ENCODE measurements at regions not wholly inside any gene's neighbourhood (a gene's known extent, or its start where the extent isn't known, plus 50 kb on each side); places are given as distances from the start of the nearest gene placed in this dataset.
"Not testable (repeated sequence)": the region's sequence is repeated elsewhere in the genome, so short reads cannot be mapped to it uniquely, and the experiment has no call there.

GRCh38 chr2:242165115-242165514 is 295.6 kb downstream of the RTP5 start:
- not testable (repeated sequence) for DNase-seq

- DNase-seq = not testable (repeated sequence)
Observed at GRCh38 chr2:242171290-242171689, 301.8 kb downstream of the RTP5 start.

Measured in NCI-H187 treated with DMSO at 0.1 percent for 48 hours (cell line).